CD4-positive, alpha-beta memory T cell (primary cell): ENCODE measurements at regions not wholly inside any gene's neighbourhood (a gene's known extent, or its start where the extent isn't known, plus 50 kb on each side); places are given as distances from the start of the nearest gene placed in this dataset.

ENCODE experiments used
- CTCF ChIA-PET: fragments of 350-600 bp; sonication (Branson Sonifier 250); formaldehyde crosslinking; loops from one replicate; lab custom pipeline; 2021; ENCODE audit warnings: inconsistent platforms; ENCODE audit not compliant: partially characterized antibody; lab: Charles Lee
- POLR2A ChIA-PET: fragments of 350-600 bp; sonication (Branson Sonifier 250); formaldehyde crosslinking; loops from one replicate; lab custom pipeline; 2021; ENCODE audit not compliant: partially characterized antibody; lab: Charles Lee
- DNase-seq, 5 donors: peaks; one replicate each; pipeline versions ENCODE4 v3.0.0 to v3.0.0-alpha.2; 2020 to 2022; ENCODE audit warnings: mixed read lengths in 1 of 5
- H3K27ac ChIP-seq: one replicate; pipeline ENCODE4 v1.7.0; 2013; ENCODE audit warnings: low read depth, low read length
- H3K27me3 ChIP-seq: 2 replicates; pipeline ENCODE4 v1.7.0; 2013; ENCODE audit warnings: mild to moderate bottlenecking, low read length, moderate library complexity; ENCODE audit not compliant: insufficient read depth
- H3K36me3 ChIP-seq: 2 replicates; pipeline ENCODE4 v1.7.0; 2013; ENCODE audit warnings: mild to moderate bottlenecking, low read length, moderate library complexity; ENCODE audit not compliant: insufficient read depth
- H3K4me1 ChIP-seq: 2 replicates; pipeline ENCODE4 v1.7.0; 2013; ENCODE audit warnings: mild to moderate bottlenecking, low read length, moderate library complexity; ENCODE audit not compliant: insufficient read depth
- H3K4me3 ChIP-seq, 2 donors: one replicate each; pipeline ENCODE4 v1.7.0; 2013; ENCODE audit warnings: low read length in 2 of 2, mild to moderate bottlenecking in 1 of 2
- H3K9me3 ChIP-seq, 2 donors: one replicate each; pipeline ENCODE4 v1.7.0; 2013; ENCODE audit warnings: low read length in 2 of 2, control low read depth in 1 of 2; ENCODE audit not compliant: control insufficient read depth in 1 of 2
- H3K27ac Mint-ChIP-seq, 7 donors: one replicate each; pipeline ENCODE4 v1.8.0; 2020 to 2021; ENCODE audit warnings: mixed read lengths in 7 of 7, mild to moderate bottlenecking in 6 of 7, inconsistent platforms in 3 of 7, moderate library complexity in 3 of 7
- H3K27me3 Mint-ChIP-seq, 2 donors: one replicate each; pipeline ENCODE4 v1.8.0; 2020 to 2021; ENCODE audit warnings: mixed read lengths in 2 of 2
- H3K36me3 Mint-ChIP-seq, 2 donors: one replicate each; pipeline ENCODE4 v1.8.0; 2020 to 2021; ENCODE audit warnings: mixed read lengths in 2 of 2, inconsistent platforms in 1 of 2, mild to moderate bottlenecking in 1 of 2
- H3K4me1 Mint-ChIP-seq, 4 donors: one replicate each; pipeline ENCODE4 v1.8.0; 2020 to 2021; ENCODE audit warnings: mixed read lengths in 4 of 4, mild to moderate bottlenecking in 1 of 4
- H3K4me3 Mint-ChIP-seq, 8 donors: one replicate each; pipeline ENCODE4 v1.8.0; 2020 to 2021; ENCODE audit warnings: mixed read lengths in 8 of 8, mild to moderate bottlenecking in 7 of 8, moderate library complexity in 6 of 8, inconsistent platforms in 3 of 8
- H3K9me3 Mint-ChIP-seq, 8 donors: one replicate each; pipeline ENCODE4 v1.8.0; 2020 to 2021; ENCODE audit warnings: mixed read lengths in 8 of 8, mild to moderate bottlenecking in 5 of 8, inconsistent platforms in 3 of 8, moderate library complexity in 1 of 8
- intact Hi-C: fragments of 100-400 bp; cut with micrococcal nuclease; formaldehyde crosslinking; loops from one replicate; pipeline ENCODE4 v1.15.1; 2023

DNA sequence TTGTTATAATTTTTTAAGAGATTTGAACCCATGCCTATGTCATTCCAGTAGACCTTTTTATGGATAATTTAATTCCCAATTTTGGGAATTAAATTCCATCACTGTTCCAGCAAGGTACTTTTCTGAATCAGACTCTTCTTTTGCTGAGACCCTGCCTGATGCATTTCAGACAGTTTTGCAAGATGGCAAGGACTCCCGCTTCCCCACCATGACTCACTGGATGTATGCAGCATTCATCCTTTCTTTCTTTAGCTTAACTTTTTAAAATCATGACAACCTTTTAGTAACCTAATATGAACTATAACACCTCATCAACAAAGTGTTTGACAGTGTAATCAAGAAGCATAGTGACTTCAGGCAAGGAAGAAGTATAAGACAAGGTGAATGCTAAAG is 178.1 kb upstream of the LEF1 start:
- Mint-ChIP-seq H3K36me3 (peaks cover 0 to 4% of the 10 kb centered on the region in 2 donors), H3K4me3 (peak overlapping the region in 1 of 8 donors; percentile 36), H3K27ac (peak overlapping the region in 2 of 7 donors; percentile 32 to 35), H3K4me1 (peaks cover 34 to 53% (median 44%) of the 10 kb centered on the region in 4 donors), H3K9me3 (no peaks in the 10 kb centered on the region), H3K27me3 (no peaks in the 10 kb centered on the region)
- ChIA-PET POLR2A (interaction anchor here (1.1 to 2.5 kb wide), 3 partner anchors 8 to 174 kb away, joined by 4 to 24 read pairs (median 5); no protein-coding TSS in a partner anchor), CTCF (interaction anchor here (0.7 to 1.7 kb wide), 4 partner anchors 9 to 328 kb away, joined by 3 to 10 read pairs (median 4); no protein-coding TSS in a partner anchor)
- Histone ChIP-seq H3K4me3 (no peak overlapping the region), H3K36me3 (no peaks in the 10 kb centered on the region), H3K27ac (no peak overlapping the region), H3K4me1 (peaks cover 29% of the 10 kb centered on the region), H3K9me3 (no peaks in the 10 kb centered on the region), H3K27me3 (no peaks in the 10 kb centered on the region)
- intact Hi-C loops: no loop called here
- no peak for DNase-seq

DNA sequence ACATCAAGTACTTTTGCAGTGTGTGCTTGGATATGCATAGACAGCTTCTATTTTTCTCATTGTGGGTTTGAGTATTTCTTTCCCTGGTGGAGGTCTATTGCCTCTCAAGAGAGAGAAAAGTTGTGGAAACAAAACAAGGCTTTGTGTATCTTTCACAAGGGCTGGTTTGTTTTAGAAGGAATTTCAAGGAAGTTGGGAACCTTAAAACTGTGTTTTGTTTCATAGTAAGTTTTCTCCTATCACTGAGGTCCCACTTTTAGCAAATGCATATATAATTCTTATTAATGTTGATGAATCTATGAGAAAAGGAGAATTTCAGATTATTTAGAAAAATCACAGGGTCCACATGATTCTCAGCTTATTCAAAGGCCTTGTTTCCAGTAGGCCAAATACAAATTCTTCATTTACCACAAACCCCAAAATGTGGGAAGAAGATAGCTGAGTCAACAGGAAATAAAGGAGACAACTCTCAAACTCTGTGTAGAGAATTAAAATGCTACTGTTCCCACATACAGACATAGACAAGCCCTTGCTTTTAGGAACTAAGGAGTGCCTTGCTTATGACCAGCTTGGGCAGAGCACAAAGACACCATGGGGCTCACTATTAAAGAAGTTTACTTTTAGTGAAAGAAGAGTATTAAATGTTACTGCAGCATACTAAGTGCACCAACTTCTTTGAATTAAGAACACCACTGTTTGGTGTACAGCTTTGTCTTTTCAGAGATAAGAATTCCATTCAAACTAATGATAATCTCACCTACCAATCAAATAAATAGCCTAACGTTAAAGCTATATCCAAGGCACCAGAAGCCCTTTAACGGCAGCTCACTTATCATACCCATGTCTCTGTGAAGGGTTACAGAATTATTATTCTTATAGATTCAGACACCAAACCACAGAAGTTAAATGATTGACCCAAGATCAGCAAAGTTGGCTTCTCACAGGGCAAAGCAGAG is 177.4 kb upstream of the LEF1 start:
- DNase-seq: no peak
- Histone ChIP-seq H3K4me3 (no peak overlapping the region), H3K9me3 (no peaks in the 10 kb centered on the region), H3K4me1 (peaks cover 29% of the 10 kb centered on the region), H3K27me3 (no peaks in the 10 kb centered on the region), H3K36me3 (no peaks in the 10 kb centered on the region), H3K27ac (no peak overlapping the region)
- Mint-ChIP-seq H3K27ac (peak overlapping the region in 3 of 7 donors; percentile 29 to 67 (median 32)), H3K4me3 (peak overlapping the region in 3 of 8 donors; percentile 15 to 38 (median 18)), H3K27me3 (no peaks in the 10 kb centered on the region), H3K4me1 (peaks cover 37 to 58% (median 47%) of the 10 kb centered on the region in 4 donors), H3K9me3 (no peaks in the 10 kb centered on the region), H3K36me3 (peaks cover 0 to 4% of the 10 kb centered on the region in 2 donors)
- intact Hi-C loops: no loop called here
- ChIA-PET POLR2A (interaction anchor here (1.1 to 2.5 kb wide), 4 partner anchors 9 to 173 kb away, joined by 4 to 24 read pairs (median 4); no protein-coding TSS in a partner anchor), CTCF (interaction anchor here (1.4 to 1.7 kb wide), 4 partner anchors 9 to 327 kb away, joined by 3 to 10 read pairs (median 4); no protein-coding TSS in a partner anchor)

DNA sequence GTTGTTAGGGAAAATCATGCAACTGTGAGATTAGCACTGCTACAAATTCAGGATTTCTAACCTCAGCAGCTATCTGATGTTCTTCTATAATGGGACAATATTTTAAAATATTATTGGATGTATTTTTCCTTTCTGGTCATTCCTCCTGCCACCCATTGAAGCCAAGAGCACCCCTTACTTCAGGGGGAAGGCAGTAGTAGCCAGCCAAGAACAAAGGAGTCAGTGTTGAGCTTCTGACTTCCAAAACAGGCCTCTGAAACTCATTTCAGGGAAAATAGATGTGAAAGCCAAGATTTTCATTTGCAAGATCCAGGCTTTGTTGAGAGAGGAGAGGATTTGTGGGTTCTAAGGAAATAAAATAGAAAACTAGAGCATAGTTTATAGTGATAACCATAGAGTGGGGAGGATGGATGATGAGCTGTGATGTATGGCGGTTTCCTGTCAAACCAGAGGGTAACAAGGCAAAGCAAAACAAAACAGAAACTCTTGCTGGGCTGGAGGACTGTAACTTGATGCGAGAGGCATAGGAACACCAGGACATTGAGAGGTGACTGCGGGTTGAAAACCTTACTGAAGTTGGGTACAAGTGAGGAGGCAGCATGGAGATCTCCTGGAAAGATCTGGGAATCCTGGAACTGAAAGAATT is 173.7 kb upstream of the LEF1 start:
- peak overlapping the region; percentile 36 for H3K27ac ChIP-seq
- peaks cover 38 to 62% (median 46%) of the 10 kb centered on the region in 4 donors for H3K4me1 Mint-ChIP-seq
- H3K9me3 ChIP-seq: no peaks in the 10 kb centered on the region
- peaks cover 29% of the 10 kb centered on the region for H3K4me1 ChIP-seq
- peak overlapping the region in 1 of 2 donors; percentile 9 for H3K4me3 ChIP-seq
- no peaks in the 10 kb centered on the region for H3K36me3 ChIP-seq
- POLR2A ChIA-PET: interaction anchor here (0.6 to 3.5 kb wide), 4 partner anchors 8 to 26 kb away, joined by 3 to 32 read pairs (median 5); no protein-coding TSS in a partner anchor
- CTCF ChIA-PET: interaction anchor here (0.7 to 2.1 kb wide), 5 partner anchors 9 to 323 kb away, joined by 3 to 12 read pairs (median 3); no protein-coding TSS in a partner anchor
- no peaks in the 10 kb centered on the region for H3K27me3 ChIP-seq
- no peaks in the 10 kb centered on the region for H3K27me3 Mint-ChIP-seq
- H3K9me3 Mint-ChIP-seq: no peaks in the 10 kb centered on the region
- peak overlapping the region; percentile 63 to 85 (median 75) for H3K4me3 Mint-ChIP-seq
- intact Hi-C loops: loop anchor here (1.0 kb wide), 1 partner anchor 13 kb away; no protein-coding TSS in a partner anchor
- DNase-seq: peak in 4 of 5 donors; percentile 39 to 59 (median 56)
- H3K27ac Mint-ChIP-seq: peak overlapping the region; percentile 38 to 97 (median 94)
- no peaks in the 10 kb centered on the region for H3K36me3 Mint-ChIP-seq

- H3K27ac Mint-ChIP-seq: no peak overlapping the region
- Histone ChIP-seq H3K27ac (no peak overlapping the region), H3K27me3 (no peaks in the 10 kb centered on the region), H3K4me3 (no peak overlapping the region), H3K9me3 (no peaks in the 10 kb centered on the region), H3K36me3 (no peaks in the 10 kb centered on the region), H3K4me1 (peaks cover 10% of the 10 kb centered on the region)
- peaks cover 0 to 3% of the 10 kb centered on the region in 2 donors for H3K27me3 Mint-ChIP-seq
- ChIA-PET POLR2A (interaction anchor here (1.2 to 2.2 kb wide), 2 partner anchors 10 to 165 kb away, joined by 3 to 4 read pairs; no protein-coding TSS in a partner anchor), CTCF (interaction anchor here (1.0 to 1.9 kb wide), 3 partner anchors 10 to 319 kb away, joined by 3 to 4 read pairs (median 3); no protein-coding TSS in a partner anchor)
- intact Hi-C loops: no loop called here
- no peak overlapping the region for H3K4me3 Mint-ChIP-seq
- no peaks in the 10 kb centered on the region for H3K36me3 Mint-ChIP-seq
- DNase-seq: no peak
- H3K4me1 Mint-ChIP-seq: peaks cover 13 to 28% (median 14%) of the 10 kb centered on the region in 4 donors
- H3K9me3 Mint-ChIP-seq: no peaks in the 10 kb centered on the region
These were observed 169.2 kb upstream of the LEF1 start for GRCh38 chr4:108337923-108338322.

DNA sequence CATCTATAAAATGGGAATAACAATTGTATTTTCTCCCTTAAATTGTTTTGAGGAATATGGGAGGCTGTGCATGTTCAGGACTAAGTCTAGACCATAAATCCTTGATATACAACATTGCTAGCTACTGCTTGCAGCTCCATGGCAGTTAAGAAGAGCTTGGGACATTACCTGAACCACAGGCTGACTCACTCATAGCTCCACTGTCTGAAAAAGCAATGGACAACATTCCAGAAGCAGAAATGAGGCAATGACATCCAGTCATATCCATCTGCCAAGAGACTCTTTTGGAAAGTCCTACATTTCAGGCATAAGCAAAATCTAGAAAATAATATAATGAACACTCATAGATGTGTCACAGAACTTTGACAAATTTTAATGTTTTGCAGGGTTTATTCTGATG is 167.3 kb upstream of the LEF1 start:
- no peaks in the 10 kb centered on the region for H3K36me3 ChIP-seq
- POLR2A ChIA-PET: no interaction called here
- no peak overlapping the region for H3K27ac Mint-ChIP-seq
- peaks cover 0 to 3% of the 10 kb centered on the region in 2 donors for H3K27me3 Mint-ChIP-seq
- DNase-seq: no peak
- H3K4me1 Mint-ChIP-seq: peaks cover 0 to 12% (median 3%) of the 10 kb centered on the region in 4 donors
- no peak overlapping the region for H3K27ac ChIP-seq
- H3K27me3 ChIP-seq: no peaks in the 10 kb centered on the region
- H3K9me3 ChIP-seq: no peaks in the 10 kb centered on the region
- no peaks in the 10 kb centered on the region for H3K4me1 ChIP-seq
- H3K36me3 Mint-ChIP-seq: no peaks in the 10 kb centered on the region
- H3K9me3 Mint-ChIP-seq: no peaks in the 10 kb centered on the region
- no peak overlapping the region for H3K4me3 Mint-ChIP-seq
- CTCF ChIA-PET: no interaction called here
- intact Hi-C loops: no loop called here
- H3K4me3 ChIP-seq: no peak overlapping the region

DNA sequence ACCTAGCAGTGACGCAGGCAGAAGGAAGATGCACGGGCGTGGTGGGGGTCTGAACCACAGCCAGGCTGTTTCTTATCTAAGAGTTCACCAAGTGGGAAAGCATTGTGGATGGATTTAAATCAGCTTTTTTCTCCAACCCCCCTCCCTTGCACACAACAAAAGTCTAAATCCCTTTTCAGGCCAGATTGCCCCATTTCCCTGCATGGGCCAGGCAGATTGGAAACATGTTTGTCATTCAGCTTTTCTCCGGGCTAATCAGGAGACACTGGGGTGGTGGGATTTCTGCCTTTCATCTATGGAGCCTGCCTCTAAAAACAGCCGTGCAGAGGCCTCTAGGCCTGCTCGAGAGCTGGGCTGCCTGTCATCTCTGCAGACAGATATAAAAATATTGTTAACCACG is 166.3 kb upstream of the LEF1 start:
- no peaks in the 10 kb centered on the region for H3K36me3 ChIP-seq
- ChIA-PET POLR2A (no interaction called here), CTCF (no interaction called here)
- Mint-ChIP-seq H3K4me3 (no peak overlapping the region), H3K27ac (no peak overlapping the region), H3K4me1 (peaks cover 0 to 8% (median 3%) of the 10 kb centered on the region in 4 donors), H3K27me3 (peaks cover 0 to 3% of the 10 kb centered on the region in 2 donors), H3K36me3 (no peaks in the 10 kb centered on the region), H3K9me3 (no peaks in the 10 kb centered on the region)
- H3K27ac ChIP-seq: no peak overlapping the region
- intact Hi-C loops: no loop called here
- no peak for DNase-seq
- no peak overlapping the region for H3K4me3 ChIP-seq
- no peaks in the 10 kb centered on the region for H3K9me3 ChIP-seq
- no peaks in the 10 kb centered on the region for H3K4me1 ChIP-seq
- no peaks in the 10 kb centered on the region for H3K27me3 ChIP-seq
